ENCODE measurements at regions not wholly inside any gene's neighbourhood (a gene's known extent, or its start where the extent isn't known, plus 50 kb on each side); places are given as distances from the start of the nearest gene placed in this dataset.

DNA sequence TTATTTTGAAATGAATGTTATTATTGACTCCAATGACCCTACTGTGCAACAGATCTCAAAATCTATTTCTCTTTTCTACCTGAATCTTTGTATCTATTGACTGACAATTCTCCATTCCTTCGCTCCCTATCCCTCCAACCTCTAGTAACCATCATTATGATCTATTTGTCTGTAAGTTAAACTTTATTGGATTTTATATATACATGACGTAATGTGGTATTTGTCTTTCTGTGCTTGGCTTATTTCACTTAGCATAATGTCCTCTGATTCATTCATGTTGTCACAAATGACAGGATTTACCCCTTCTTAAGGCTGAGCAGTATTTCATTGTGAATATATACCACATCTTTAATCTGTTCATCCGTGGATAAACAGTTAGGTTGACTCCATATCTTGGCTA, 200.4 kb upstream of the SORCS1 start:
- Histone ChIP-seq H3K79me1 (ENCODE audit: low read depth, low read length) (no peaks in the 10 kb centered on the region), H4K20me1 (replicated peaks in 1 of 2; ENCODE audit: control insufficient read depth in 1 of 2, insufficient read depth in 2 of 2, low read length in 2 of 2) (no peaks in the 10 kb centered on the region), H2BK15ac (ENCODE audit: low read length) (no peak overlapping the region), H3K79me2 (ENCODE audit: control insufficient read depth in 1 of 2, insufficient read depth in 2 of 2, low read length in 2 of 2) (no peaks in the 10 kb centered on the region), H3K56ac (replicated peaks; ENCODE audit: insufficient read length, low read depth, low read length) (no peak overlapping the region), H3K27me3 (replicated peaks in 1 of 4; ENCODE audit: control insufficient read depth in 3 of 4, extremely low read depth in 1 of 4, insufficient read depth in 3 of 4, low read length in 3 of 4) (no peaks in the 10 kb centered on the region), H3K4me1 (replicated peaks in 1 of 4; ENCODE audit: control insufficient read depth in 3 of 4, insufficient read depth in 4 of 4, low read length in 3 of 4) (no peaks in the 10 kb centered on the region), H3K23ac (ENCODE audit: insufficient read length) (no peak overlapping the region), H3K14ac (ENCODE audit: insufficient read length) (no peak overlapping the region), H4K5ac (ENCODE audit: insufficient read length, low read depth, low read length) (no peak overlapping the region), H2AFZ (ENCODE audit: low read length) (no peak overlapping the region), H3K9me3 (ENCODE audit: insufficient read depth in 2 of 2, low read depth in 1 of 2, low read length in 1 of 2) (no peaks in the 10 kb centered on the region), H2BK12ac (ENCODE audit: low read depth, low read length) (no peak overlapping the region), H3K36me3 (ENCODE audit: control insufficient read depth in 2 of 4, insufficient read depth in 4 of 4, low read length in 3 of 4) (no peaks in the 10 kb centered on the region), H4K91ac (replicated peaks; ENCODE audit: insufficient read length, low read length) (no peak overlapping the region), H3K18ac (ENCODE audit: extremely low read depth, low read length) (no peak overlapping the region), H3K4ac (replicated peaks; ENCODE audit: insufficient read length, low read depth, low read length) (no peak overlapping the region), H3K4me3 (ENCODE audit: extremely low read depth in 1 of 4, insufficient read depth in 2 of 4, low read depth in 3 of 4, low read length in 4 of 4) (no peak overlapping the region), H2BK20ac (ENCODE audit: low read length) (no peak overlapping the region), H2BK5ac (ENCODE audit: low read depth, low read length) (no peak overlapping the region), H2BK120ac (replicated peaks; ENCODE audit: low read depth, low read length) (no peak overlapping the region), H3K27ac (ENCODE audit: low read depth, low read length) (no peak overlapping the region), H3K4me2 (ENCODE audit: insufficient read depth in 1 of 2, low read depth in 2 of 2, low read length in 2 of 2) (no peak overlapping the region), H4K8ac (ENCODE audit: extremely low read depth, insufficient read depth, low read length) (no peak overlapping the region), H3K9ac (replicated peaks in 1 of 4; ENCODE audit: extremely low read depth in 1 of 4, low read depth in 3 of 4, low read length in 3 of 4) (no peak overlapping the region), H2AK5ac (ENCODE audit: low read depth, low read length) (no peak overlapping the region), H3K23me2 (ENCODE audit: low read depth, low read length) (no peaks in the 10 kb centered on the region)
- ChIA-PET CTCF (ENCODE audit: partially characterized antibody) (no interaction called here), POLR2A (ENCODE audit: partially characterized antibody) (no interaction called here)
- DNase-seq (ENCODE audit: low read depth in 1 of 2, low spot score in 2 of 2) (no peak), FAIRE-seq (no peak)
- TF ChIP-seq E2F6 (IDR thresholded peaks at IDR 0.05) = no peak
- 94% methylated on average over 3 of the region's 3 CpGs; no CpG with 5 or more reads in 1 of the 2 experiments for WGBS, 2 experiments (ENCODE audit: extremely low coverage in 1 of 2, insufficient coverage in 1 of 2, insufficient read length in 1 of 2, insufficient replicate concordance in 2 of 2, low coverage in 1 of 2, low lambda C conversion rate in 2 of 2, missing lambda C conversion rate in 1 of 2)
